ENCODE measurements at regions not wholly inside any gene's neighbourhood (a gene's known extent, or its start where the extent isn't known, plus 50 kb on each side); places are given as distances from the start of the nearest gene placed in this dataset.

DNA sequence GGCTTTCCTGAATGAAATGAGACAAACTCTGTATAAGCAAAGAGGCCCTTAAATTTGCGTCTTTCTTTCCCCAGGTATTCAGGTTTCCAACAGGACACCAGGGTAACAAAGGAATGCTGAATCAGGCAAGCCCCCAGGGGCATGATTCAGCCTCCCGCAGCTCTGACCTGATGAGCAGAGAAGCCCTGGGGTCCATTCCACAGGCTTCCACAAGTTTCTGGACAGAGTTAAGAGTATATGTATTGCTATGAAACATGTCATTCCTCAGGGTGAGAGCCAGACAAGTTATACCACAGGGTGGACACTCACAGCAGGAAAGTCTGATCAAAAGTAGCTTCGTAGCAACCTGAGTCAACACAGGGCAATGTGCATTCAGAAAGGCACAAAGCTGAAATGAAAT, 68.1 kb upstream of the CTNNB1 start:
- DNase-seq, result no peak

DNA sequence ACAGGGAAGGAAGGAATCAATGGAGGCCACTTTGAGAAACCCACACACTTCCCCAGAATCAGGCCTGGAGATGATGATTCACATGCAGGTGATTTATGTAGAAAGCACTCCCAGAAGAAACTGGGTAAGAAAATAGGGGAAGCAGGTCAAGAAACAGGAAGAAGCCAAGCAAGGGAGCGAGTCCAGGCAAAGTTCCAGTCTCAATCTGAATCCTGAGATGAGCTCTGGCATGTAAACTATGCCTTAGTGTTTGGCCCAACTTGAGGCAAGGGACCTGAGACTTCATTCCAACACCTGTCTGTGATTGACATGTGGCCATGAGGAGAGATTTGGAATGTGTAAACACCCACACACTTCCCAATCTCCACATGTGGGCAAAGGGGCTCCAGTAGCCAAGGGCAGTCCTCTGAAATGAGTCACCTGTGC, 61.6 kb upstream of the CTNNB1 start:
- DNase-seq, result no peak

DNA sequence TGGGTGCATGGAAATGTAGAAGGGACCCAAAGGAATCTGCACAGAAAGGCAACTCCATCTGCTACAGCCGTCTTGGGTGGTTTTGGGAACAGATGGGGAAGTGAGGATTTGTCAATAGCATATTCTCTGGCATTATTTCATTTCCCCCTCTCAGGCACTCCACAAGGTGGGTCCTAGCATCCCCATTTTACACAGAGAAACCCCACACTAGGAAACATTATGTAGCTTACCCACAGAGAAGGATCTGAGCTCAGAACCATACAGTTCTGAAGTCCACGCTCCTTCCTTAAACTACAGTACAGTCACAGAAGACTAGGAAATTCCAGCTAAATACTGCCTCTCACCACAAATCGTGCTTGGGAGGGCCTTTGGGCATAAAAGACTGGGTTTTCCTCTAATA, 61.2 kb upstream of the CTNNB1 start:
- DNase-seq, result no peak

DNA sequence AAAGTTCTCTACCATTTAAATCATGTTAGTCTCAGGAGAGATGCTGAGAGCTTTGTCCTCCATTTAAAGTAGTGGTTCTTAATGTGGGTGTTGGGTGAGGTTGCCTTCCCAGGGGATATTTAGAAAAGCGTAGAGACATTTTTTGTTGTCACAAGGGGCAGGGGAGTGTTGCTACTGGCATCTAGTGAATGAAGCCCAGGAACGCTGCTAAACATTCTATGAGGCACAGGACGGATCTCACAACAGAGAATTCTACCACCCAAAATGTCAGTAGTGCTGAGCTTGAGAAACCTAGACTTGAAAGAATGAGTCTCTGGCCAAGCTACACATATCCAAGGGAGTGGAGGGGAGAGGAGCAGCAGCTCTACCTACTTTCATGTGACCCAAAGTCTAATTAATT, 60.7 kb upstream of the CTNNB1 start:
- DNase-seq, result no peak

DNA sequence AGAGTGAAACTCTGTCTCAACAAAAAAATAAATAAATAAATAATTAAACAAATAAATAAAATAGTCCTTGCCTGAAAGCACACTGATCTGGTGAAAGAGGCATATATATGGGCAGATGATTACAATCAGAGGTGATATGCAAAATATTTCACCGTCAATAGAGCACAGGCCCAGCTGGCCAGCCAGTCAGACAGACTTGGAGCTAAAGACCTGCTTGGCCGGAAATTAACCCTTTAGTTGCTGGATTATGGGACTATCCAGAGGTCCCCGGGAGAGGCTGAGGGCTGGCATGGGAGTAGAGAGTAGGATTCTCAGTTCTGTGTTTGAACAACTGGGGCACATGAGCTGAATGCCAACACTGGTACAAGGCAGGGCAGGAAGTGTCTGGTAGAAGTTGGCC, 59.1 kb upstream of the CTNNB1 start:
- DNase-seq, result no peak

DNA sequence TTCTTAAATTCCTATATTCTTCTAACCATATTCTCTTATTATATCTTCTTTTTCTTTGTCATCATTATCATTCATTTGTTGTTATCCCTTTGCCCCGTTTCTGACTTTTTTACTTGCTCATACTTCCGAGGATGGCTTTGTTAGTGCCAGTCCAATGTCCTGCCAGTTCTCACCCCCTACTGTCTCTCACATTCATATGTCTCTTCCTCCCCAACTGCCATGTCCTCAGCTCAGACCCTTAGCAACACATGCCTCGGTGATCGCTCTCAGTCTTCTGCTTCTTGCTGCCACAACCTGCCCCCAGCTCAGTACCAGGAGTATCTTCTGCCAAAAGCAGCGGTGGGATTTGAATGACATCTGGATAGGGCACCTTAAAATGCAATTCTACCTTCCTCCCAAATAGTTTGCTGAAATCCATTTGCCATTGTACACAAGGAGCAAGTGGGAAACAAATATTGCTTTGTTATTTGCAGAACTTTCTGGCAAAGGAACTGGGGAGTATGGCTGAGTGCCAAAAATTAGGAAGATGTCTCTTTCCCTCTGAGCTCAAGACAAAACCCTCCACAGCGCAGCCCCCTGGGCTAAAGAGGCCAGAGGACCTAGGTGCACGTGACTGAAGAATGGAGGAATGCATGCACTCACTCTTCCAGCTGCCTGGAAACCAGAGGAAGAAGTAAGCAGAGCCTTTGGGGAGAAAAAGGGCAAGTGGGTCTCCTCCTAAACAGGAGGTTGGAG, 57.7 kb upstream of the CTNNB1 start:
- DNase-seq, result no peak

DNA sequence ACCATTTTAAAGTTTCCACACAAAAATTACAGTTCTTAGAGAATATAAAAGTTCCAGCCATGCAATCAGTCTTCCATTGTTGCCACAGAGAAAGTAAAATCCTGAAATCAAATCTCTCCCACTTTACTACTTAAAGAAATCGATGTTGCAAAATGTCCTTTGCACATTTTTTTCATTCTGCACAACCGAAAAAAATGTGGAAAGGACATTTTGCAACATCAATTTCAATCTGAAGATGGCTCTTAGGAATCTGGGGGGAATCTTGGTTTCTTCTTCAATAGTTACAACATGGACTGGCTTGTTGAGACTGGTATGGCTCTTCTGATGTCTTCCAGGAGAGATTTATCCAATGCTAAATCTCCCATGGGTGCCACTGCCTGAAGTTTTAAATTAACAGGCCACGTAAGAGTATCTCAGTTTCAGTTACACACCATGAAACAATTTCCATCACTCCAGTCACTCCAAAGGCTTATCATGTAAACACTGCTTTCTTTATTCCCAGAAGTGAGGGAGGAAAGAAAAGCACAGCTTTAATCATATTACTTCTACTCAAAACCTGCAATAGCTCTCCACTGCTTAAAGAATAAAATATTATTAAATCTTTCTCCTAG, 55.8 kb upstream of the CTNNB1 start:
- DNase-seq, result no peak

DNA sequence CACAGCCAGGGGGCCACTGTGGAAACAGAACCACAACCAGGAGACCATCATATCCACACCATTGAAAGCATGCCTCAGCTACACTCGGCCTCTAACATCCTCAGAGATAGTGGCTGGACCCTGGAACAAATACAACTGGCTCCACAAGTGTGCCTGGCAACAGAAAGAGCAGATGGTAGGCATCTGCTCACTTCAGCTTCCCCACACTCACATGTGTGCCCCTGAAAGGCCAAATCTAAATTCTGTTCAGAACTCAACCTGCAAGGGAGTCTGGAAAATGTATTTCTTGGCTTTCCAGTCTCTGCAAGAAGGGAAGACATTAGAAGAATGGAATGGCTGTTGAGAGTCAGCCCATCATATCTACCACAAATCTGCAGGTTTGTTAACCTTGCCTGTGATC, 54.7 kb upstream of the CTNNB1 start:
- DNase-seq, result no peak

DNA sequence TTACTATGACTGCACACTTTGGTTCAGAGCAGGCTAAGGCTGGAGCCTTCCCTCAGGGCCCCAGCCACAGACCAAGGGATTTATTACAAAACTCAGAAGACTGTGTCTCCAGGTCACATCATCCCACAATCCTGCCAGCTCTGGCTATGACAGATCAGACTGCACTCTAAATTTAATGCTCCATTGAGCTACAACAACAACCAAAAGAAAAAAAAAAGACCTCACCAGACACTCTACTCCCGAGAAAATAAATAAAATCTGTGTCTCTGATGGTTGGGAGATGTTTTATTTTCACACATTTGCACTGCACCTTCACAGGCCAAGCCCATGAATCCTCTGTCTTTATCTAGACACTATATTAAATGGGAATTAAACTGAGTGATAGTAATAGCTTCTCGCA, 50.8 kb upstream of the CTNNB1 start:
- DNase-seq, result peak in 1 of 58 donors; percentile 3

DNA sequence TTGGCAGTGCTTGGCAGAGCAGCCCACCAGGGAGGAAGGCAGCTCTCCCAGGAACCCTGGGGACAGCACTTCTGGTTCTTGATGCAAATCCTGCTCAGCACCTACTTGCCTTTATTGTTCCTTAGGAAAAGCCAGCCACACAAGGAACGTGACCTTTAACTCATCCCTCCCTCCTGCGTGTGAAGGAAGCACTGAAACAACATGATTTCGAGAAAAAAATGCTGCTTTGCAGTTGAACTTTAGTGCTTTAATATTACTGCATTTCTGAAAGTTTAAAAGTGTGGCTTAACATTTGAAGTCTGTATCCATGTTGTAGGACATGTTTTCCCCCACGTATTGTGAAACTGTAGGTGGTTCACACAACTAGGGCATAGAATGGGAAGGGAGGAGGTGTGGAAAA, 50.4 kb upstream of the CTNNB1 start:
- no peak for DNase-seq

Data from anterior cingulate cortex (tissue), 58 donors.